SU-DHL-6 (cell line): ENCODE measurements at regions not wholly inside any gene's neighbourhood (a gene's known extent, or its start where the extent isn't known, plus 50 kb on each side); places are given as distances from the start of the nearest gene placed in this dataset.

Experiments used
- H2AFZ ChIP-seq: fragments of 200-600 bp; sonication (generic); 2 replicates; pipeline ENCODE4 v1.6.1; 2014; ENCODE audit warnings: low read depth, mild to moderate bottlenecking, moderate library complexity, mixed read lengths, antibody characterized with exemption, low read length; ENCODE audit not compliant: severe bottlenecking
- H3F3A ChIP-seq: fragments of 200-600 bp; shearing (Covaris generic); 2 replicates; pipeline ENCODE4 v1.6.0; 2016; ENCODE audit warnings: antibody characterized with exemption, mild to moderate bottlenecking; ENCODE audit not compliant: insufficient read depth
- H3K27ac ChIP-seq: fragments of 200-600 bp; sonication (generic); 2 replicates; pipeline ENCODE4 v1.5.1; 2016; ENCODE audit warnings: low read depth, mild to moderate bottlenecking, low read length, moderate library complexity, mixed read lengths
- H3K27me3 ChIP-seq: fragments of 200-600 bp; sonication (generic), shearing (Covaris generic); 2 replicates; pipeline ENCODE4 v1.6.0; 2014; ENCODE audit warnings: mild to moderate bottlenecking, low read length
- H3K36me3 ChIP-seq: fragments of 200-600 bp; sonication (generic); 2 replicates; pipeline ENCODE4 v1.6.1; 2014; ENCODE audit warnings: mild to moderate bottlenecking, low read length, mixed read lengths
- H3K4me2 ChIP-seq: fragments of 300-600, 200-600 bp; shearing (Covaris generic), sonication (generic); 2 replicates; pipeline ENCODE4 v1.6.0; 2014; ENCODE audit warnings: low read length, low read depth, mild to moderate bottlenecking; ENCODE audit not compliant: poor library complexity, severe bottlenecking
- H3K4me3 ChIP-seq: fragments of 200-600 bp; sonication (generic); 2 replicates; pipeline ENCODE4 v1.5.1; 2014; ENCODE audit warnings: antibody characterized with exemption, low read length, mild to moderate bottlenecking, mixed read lengths; ENCODE audit not compliant: insufficient read depth, poor library complexity, severe bottlenecking
- H3K79me2 ChIP-seq: fragments of 200-600 bp; sonication (generic); 2 replicates; pipeline ENCODE4 v1.6.1; 2014; ENCODE audit warnings: mild to moderate bottlenecking, low read length, moderate library complexity; ENCODE audit not compliant: insufficient read depth
- H3K9ac ChIP-seq: fragments of 200-600 bp; sonication (generic); 2 replicates; pipeline ENCODE4 v1.7.0; 2014; ENCODE audit warnings: mild to moderate bottlenecking, low read length
- H3K9me2 ChIP-seq: fragments of 200-600 bp; sonication (generic); replicated peaks from 2 replicates; pipeline ENCODE4 v1.6.1; 2014; ENCODE audit warnings: low read length; ENCODE audit not compliant: insufficient read depth
- H3K9me3 ChIP-seq: fragments of 200-600 bp; sonication (generic); 2 replicates; pipeline ENCODE4 v1.6.1; 2014; ENCODE audit warnings: low read length, mixed read lengths; ENCODE audit not compliant: insufficient read depth
- H4K20me1 ChIP-seq: fragments of 200-600 bp; sonication (generic); 2 replicates; pipeline ENCODE4 v1.6.1; 2014; ENCODE audit warnings: low read depth, mild to moderate bottlenecking, antibody characterized with exemption, low read length, moderate library complexity, mixed read lengths
- CTCF ChIP-seq: fragments of 200-600 bp; sonication (generic); IDR thresholded peaks from one replicate; pipeline ENCODE4 v1.5.1; 2017; ENCODE audit warnings: antibody characterized with exemption, mild to moderate bottlenecking, low read length, moderate library complexity; ENCODE audit not compliant: insufficient read depth, poor library complexity, severe bottlenecking
- EZH2phosphoT487 ChIP-seq: fragments of 200-600 bp; sonication (generic), shearing (Covaris generic); conservative IDR thresholded peaks from 2 replicates; pipeline ENCODE4 v1.6.1; 2018; ENCODE audit warnings: mild to moderate bottlenecking, antibody characterized with exemption, low read length, moderate library complexity, mixed read lengths

GRCh38 chr3:59446775-59447465, 397.1 kb upstream of the CFAP20DC start:
- H3K27ac ChIP-seq = no peak overlapping the region
- H3K9me3 ChIP-seq = no peaks in the 10 kb centered on the region
- H4K20me1 ChIP-seq = no peaks in the 10 kb centered on the region
- no peak overlapping the region for H3K9ac ChIP-seq
- H3K9me2 ChIP-seq = no peaks in the 10 kb centered on the region
- peaks cover 15% of the 10 kb centered on the region for H3F3A ChIP-seq
- H3K27me3 ChIP-seq = no peaks in the 10 kb centered on the region
- no peak overlapping the region for H2AFZ ChIP-seq
- no peaks in the 10 kb centered on the region for H3K36me3 ChIP-seq
- H3K79me2 ChIP-seq = no peaks in the 10 kb centered on the region
- H3K4me2 ChIP-seq = no peak overlapping the region
- H3K4me3 ChIP-seq = no peak overlapping the region
- TF ChIP-seq EZH2phosphoT487 = no peak
- TF ChIP-seq CTCF = no peak

- Histone ChIP-seq H3K9me2 (no peaks in the 10 kb centered on the region), H3K9me3 (no peaks in the 10 kb centered on the region), H3K36me3 (no peaks in the 10 kb centered on the region), H4K20me1 (no peaks in the 10 kb centered on the region), H3K4me3 (no peak overlapping the region), H3K27ac (no peak overlapping the region), H3K79me2 (no peaks in the 10 kb centered on the region), H3F3A (no peaks in the 10 kb centered on the region), H2AFZ (no peak overlapping the region), H3K27me3 (no peaks in the 10 kb centered on the region), H3K9ac (no peak overlapping the region), H3K4me2 (no peak overlapping the region)
- TF ChIP-seq CTCF (no peak), EZH2phosphoT487 (no peak)
Measured at GRCh38 chr3:59444676-59445075, 394.9 kb upstream of the CFAP20DC start.

DNA sequence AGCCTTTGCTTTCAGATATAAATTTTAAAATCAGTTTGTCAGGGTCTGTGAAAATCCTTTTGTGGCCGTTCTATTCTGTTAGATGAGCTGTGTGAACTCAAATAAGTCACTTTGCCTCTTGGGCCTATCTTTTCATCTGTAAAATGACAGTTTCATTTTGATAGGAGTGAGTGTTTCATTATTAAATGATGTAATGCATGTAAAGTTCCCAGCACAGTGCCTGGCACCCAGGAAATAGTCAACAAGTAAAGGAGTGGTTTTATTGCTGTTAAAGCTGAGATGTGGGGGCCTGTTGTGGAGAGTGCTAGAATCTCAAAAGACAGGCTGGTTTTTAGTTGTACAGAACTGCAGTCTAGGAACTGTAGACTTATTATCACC, 394.5 kb upstream of the CFAP20DC start:
- Histone ChIP-seq H3K27me3 (no peaks in the 10 kb centered on the region), H3K4me2 (no peak overlapping the region), H3F3A (no peaks in the 10 kb centered on the region), H3K79me2 (no peaks in the 10 kb centered on the region), H3K9me3 (no peaks in the 10 kb centered on the region), H3K36me3 (no peaks in the 10 kb centered on the region), H3K9me2 (no peaks in the 10 kb centered on the region), H3K9ac (no peak overlapping the region), H3K27ac (no peak overlapping the region), H4K20me1 (no peaks in the 10 kb centered on the region), H2AFZ (no peak overlapping the region), H3K4me3 (no peak overlapping the region)
- TF ChIP-seq CTCF (no peak), EZH2phosphoT487 (no peak)
